LNCAP (cell line): ENCODE measurements at regions not wholly inside any gene's neighbourhood (a gene's known extent, or its start where the extent isn't known, plus 50 kb on each side); places are given as distances from the start of the nearest gene placed in this dataset.

Source experiments
- CTCF ChIP-seq: fragments of 450-650 bp; IDR thresholded peaks from 2 replicates; pipeline ENCODE4 v1.5.1; 2017; ENCODE audit warnings: mild to moderate bottlenecking

- TF ChIP-seq CTCF, result no peak
Observed at GRCh38 chr11:13578514-13579140, 82.8 kb upstream of the PTH start.

GRCh38 chr11:13577881-13578280 lies 82.1 kb upstream of the PTH start:
- TF ChIP-seq CTCF, result no peak

- TF ChIP-seq CTCF, result no peak
Observed at GRCh38 chr11:13576995-13577394, 81.2 kb upstream of the PTH start.

- TF ChIP-seq CTCF, result no peak
Observed at GRCh38 chr11:13567551-13567950, 71.8 kb upstream of the PTH start.

- TF ChIP-seq CTCF, result no peak
Observed at GRCh38 chr11:13561860-13562259, 66.1 kb upstream of the PTH start.

- no peak for TF ChIP-seq CTCF
Observed at GRCh38 chr11:13552784-13553183, 57.0 kb upstream of the PTH start.

- no peak for TF ChIP-seq CTCF
Observed at GRCh38 chr11:13551834-13552233, 56.0 kb upstream of the PTH start.

GRCh38 chr11:13550761-13551160 lies 55.0 kb upstream of the PTH start:
- TF ChIP-seq CTCF, result no peak
